ENCODE measurements at regions not wholly inside any gene's neighbourhood (a gene's known extent, or its start where the extent isn't known, plus 50 kb on each side); places are given as distances from the start of the nearest gene placed in this dataset.

- TF ChIP-seq CTCF (IDR thresholded peaks at IDR 0.05; ENCODE audit: control extremely low read depth, extremely low read depth, low read depth, missing control alignments), result no peak
- CTCF ChIA-PET, result no interaction called here
- POLR2A ChIA-PET, result no interaction called here
- no peak for DNase-seq (ENCODE audit: extremely low spot score)
Observed at GRCh38 chr2:172358691-172359556, 68.5 kb upstream of the ITGA6 start.

GRCh38 chr2:172361360-172361759 is 66.0 kb upstream of the ITGA6 start:
- ChIA-PET CTCF (no interaction called here), POLR2A (no interaction called here)
- DNase-seq (ENCODE audit: extremely low spot score), result no peak
- no peak for TF ChIP-seq CTCF (IDR thresholded peaks at IDR 0.05; ENCODE audit: control extremely low read depth, extremely low read depth, low read depth, missing control alignments)

- no peak for DNase-seq (ENCODE audit: extremely low spot score)
- CTCF ChIA-PET, result no interaction called here
- POLR2A ChIA-PET, result no interaction called here
- TF ChIP-seq CTCF (IDR thresholded peaks at IDR 0.05; ENCODE audit: control extremely low read depth, extremely low read depth, low read depth, missing control alignments), result no peak
Observed at GRCh38 chr2:172361840-172362239, 65.5 kb upstream of the ITGA6 start.

- no peak for DNase-seq (ENCODE audit: extremely low spot score)
- TF ChIP-seq CTCF (IDR thresholded peaks at IDR 0.05; ENCODE audit: control extremely low read depth, extremely low read depth, low read depth, missing control alignments), result no peak
- ChIA-PET POLR2A (no interaction called here), CTCF (no interaction called here)
Observed at GRCh38 chr2:172364261-172364660, 63.1 kb upstream of the ITGA6 start.

GRCh38 chr2:172366596-172367150 is 60.7 kb upstream of the ITGA6 start:
- no peak for TF ChIP-seq CTCF (IDR thresholded peaks at IDR 0.05; ENCODE audit: control extremely low read depth, extremely low read depth, low read depth, missing control alignments)
- ChIA-PET POLR2A (no interaction called here), CTCF (no interaction called here)
- DNase-seq (ENCODE audit: extremely low spot score), result no peak

GRCh38 chr2:172370821-172371455 is 56.4 kb upstream of the ITGA6 start:
- ChIA-PET CTCF (no interaction called here), POLR2A (no interaction called here)
- no peak for TF ChIP-seq CTCF (IDR thresholded peaks at IDR 0.05; ENCODE audit: control extremely low read depth, extremely low read depth, low read depth, missing control alignments)
- DNase-seq (ENCODE audit: extremely low spot score), result no peak
